Naive thymus-derived CD4-positive, alpha-beta T cell (primary cell): ENCODE measurements at regions not wholly inside any gene's neighbourhood (a gene's known extent, or its start where the extent isn't known, plus 50 kb on each side); places are given as distances from the start of the nearest gene placed in this dataset.
"Not testable (repeated sequence)": the region's sequence is repeated elsewhere in the genome, so short reads cannot be mapped to it uniquely, and the experiment has no call there.

Experiments
- ATAC-seq: fragments of 150-1000 bp; cut with Tn5 transposase; 2 replicates; pipeline ENCODE4 v1.10.0; 2021; ENCODE audit warnings: mild to moderate bottlenecking, moderate library complexity
- CTCF ChIA-PET: fragments of 350-600 bp; sonication (Branson Sonifier 250); formaldehyde crosslinking; loops from one replicate; lab custom pipeline; 2021; ENCODE audit warnings: antibody characterized with exemption; lab: Charles Lee
- POLR2A ChIA-PET: fragments of 350-600 bp; sonication (Branson Sonifier 250); formaldehyde crosslinking; loops from one replicate; lab custom pipeline; 2021; ENCODE audit warnings: antibody characterized with exemption, inconsistent platforms; lab: Charles Lee
- DNase-seq, 9 donors: peaks; one replicate each; pipeline versions ENCODE4 v3.0.0 to v3.0.0-alpha.2; 2020 to 2022; ENCODE audit warnings: mixed read lengths in 1 of 9
- H3K27ac ChIP-seq: one replicate; pipeline ENCODE4 v1.7.0; 2013; ENCODE audit warnings: mild to moderate bottlenecking, low read depth, low read length, moderate library complexity
- H3K27me3 ChIP-seq, 2 donors: one replicate each; pipeline ENCODE4 v1.7.0; 2013; ENCODE audit warnings: low read length in 2 of 2, mild to moderate bottlenecking in 2 of 2, moderate library complexity in 2 of 2; ENCODE audit not compliant: control insufficient read depth in 2 of 2, insufficient read depth in 2 of 2
- H3K36me3 ChIP-seq, 3 experiments: 1 replicate in 2 of 3; 2 replicates in 1 of 3; pipeline ENCODE4 v1.7.0; 2013; ENCODE audit warnings: low read length in 3 of 3, mild to moderate bottlenecking in 3 of 3, moderate library complexity in 1 of 3; ENCODE audit not compliant: insufficient read depth in 3 of 3, control insufficient read depth in 2 of 3
- H3K4me1 ChIP-seq, 2 donors: one replicate each; pipeline ENCODE4 v1.7.0; 2013; ENCODE audit warnings: low read length in 2 of 2, mild to moderate bottlenecking in 2 of 2, moderate library complexity in 1 of 2; ENCODE audit not compliant: control insufficient read depth in 2 of 2, insufficient read depth in 2 of 2
- H3K4me3 ChIP-seq: 2 replicates; pipeline ENCODE4 v1.7.0; 2013; ENCODE audit warnings: mild to moderate bottlenecking, low read length
- H3K9me3 ChIP-seq, 3 experiments: 1 replicate in 2 of 3; 2 replicates in 1 of 3; pipeline ENCODE4 v1.7.0; 2013; ENCODE audit warnings: low read length in 3 of 3; ENCODE audit not compliant: control insufficient read depth in 2 of 3
- H3K27ac Mint-ChIP-seq, 9 donors: one replicate each; pipeline ENCODE4 v1.8.0; 2020 to 2022; ENCODE audit warnings: mixed read lengths in 9 of 9, mild to moderate bottlenecking in 8 of 9, moderate library complexity in 5 of 9, inconsistent platforms in 2 of 9
- H3K27me3 Mint-ChIP-seq, 5 donors: one replicate each; pipeline ENCODE4 v1.8.0; 2021 to 2022; ENCODE audit warnings: mixed read lengths in 5 of 5, mild to moderate bottlenecking in 1 of 5
- H3K36me3 Mint-ChIP-seq, 5 donors: one replicate each; pipeline ENCODE4 v1.8.0; 2020 to 2022; ENCODE audit warnings: mixed read lengths in 5 of 5, mild to moderate bottlenecking in 3 of 5, inconsistent platforms in 1 of 5
- H3K4me1 Mint-ChIP-seq, 7 donors: one replicate each; pipeline ENCODE4 v1.8.0; 2020 to 2022; ENCODE audit warnings: mixed read lengths in 7 of 7, mild to moderate bottlenecking in 3 of 7, inconsistent platforms in 1 of 7
- H3K4me3 Mint-ChIP-seq, 10 donors: one replicate each; pipeline ENCODE4 v1.8.0; 2020 to 2022; ENCODE audit warnings: mild to moderate bottlenecking in 10 of 10, mixed read lengths in 10 of 10, moderate library complexity in 6 of 10, inconsistent platforms in 2 of 10
- H3K9me3 Mint-ChIP-seq, 11 donors: one replicate each; pipeline ENCODE4 v1.8.0; 2020 to 2022; ENCODE audit warnings: mixed read lengths in 11 of 11, mild to moderate bottlenecking in 4 of 11, inconsistent platforms in 1 of 11, moderate library complexity in 1 of 11
- intact Hi-C, 2 donors: fragments of 100-400 bp; cut with micrococcal nuclease; formaldehyde crosslinking; loops; one replicate each; pipeline ENCODE4 v1.15.1; 2023

DNA sequence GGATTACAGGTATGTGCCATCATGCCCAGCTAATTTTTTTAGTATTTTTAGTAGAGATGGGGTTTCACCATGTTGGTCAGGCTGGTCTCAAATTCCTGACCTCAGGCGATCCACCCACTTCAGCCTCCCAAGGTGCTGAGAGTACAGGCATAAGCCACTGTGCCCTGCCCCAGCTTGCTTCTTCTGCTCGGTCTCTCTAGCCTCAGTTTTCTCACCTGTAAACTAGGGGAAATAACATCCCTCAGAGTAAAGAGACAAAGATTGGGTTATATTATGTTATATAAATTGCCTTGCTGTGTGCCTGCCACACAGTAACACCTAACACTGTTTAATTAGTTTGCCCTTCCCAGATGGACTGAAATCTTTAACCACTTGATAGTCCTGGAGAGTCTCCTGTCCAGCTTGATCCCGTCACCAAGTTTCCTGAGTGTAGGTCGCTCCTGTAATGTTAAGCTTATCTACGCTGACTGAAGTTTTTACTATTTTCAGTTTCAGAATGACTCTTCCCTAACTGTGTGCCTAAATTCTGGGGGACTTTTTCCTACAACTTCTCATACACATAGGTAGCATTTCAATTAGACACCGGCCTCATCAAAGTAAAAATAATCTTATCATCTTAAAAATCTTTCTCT is 412.7 kb upstream of the TENM3 start:
- Mint-ChIP-seq H3K27ac (no peak overlapping the region), H3K36me3 (no peaks in the 10 kb centered on the region), H3K27me3 (no peaks in the 10 kb centered on the region), H3K9me3 (peaks cover 0 to 8% (median 3%) of the 10 kb centered on the region in 11 donors), H3K4me1 (no peaks in the 10 kb centered on the region), H3K4me3 (no peak overlapping the region)
- Histone ChIP-seq H3K4me3 (no peak overlapping the region), H3K27ac (no peak overlapping the region), H3K27me3 (no peaks in the 10 kb centered on the region), H3K9me3 (no peaks in the 10 kb centered on the region), H3K36me3 (no peaks in the 10 kb centered on the region), H3K4me1 (no peaks in the 10 kb centered on the region)
- ATAC-seq (no peak), DNase-seq (no peak)
- ChIA-PET POLR2A (no interaction called here), CTCF (no interaction called here)
- intact Hi-C loops: no loop called here

DNA sequence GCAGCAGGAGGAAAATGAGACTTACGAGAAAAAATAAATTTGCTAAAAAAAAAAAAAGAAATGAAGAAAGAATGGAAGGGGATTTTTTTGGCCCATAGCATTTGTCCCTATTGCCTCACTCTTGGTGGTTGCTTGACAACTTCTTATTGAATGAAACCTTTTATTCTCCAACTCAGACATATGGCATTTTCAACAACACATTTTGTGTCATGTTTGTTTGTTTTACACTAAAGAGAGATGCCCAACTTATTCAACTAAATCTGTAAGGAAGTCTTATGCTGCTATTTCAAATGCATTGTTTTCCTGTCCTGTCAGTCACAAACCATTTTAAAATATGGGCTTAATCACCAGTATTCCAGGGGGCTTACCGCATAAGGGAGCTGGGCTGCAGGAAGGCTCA is 409.1 kb upstream of the TENM3 start:
- CTCF ChIA-PET: no interaction called here
- no peak overlapping the region for H3K4me3 Mint-ChIP-seq
- no peaks in the 10 kb centered on the region for H3K9me3 ChIP-seq
- POLR2A ChIA-PET: no interaction called here
- H3K4me1 ChIP-seq: no peaks in the 10 kb centered on the region
- no peak for ATAC-seq
- peaks cover 0 to 7% (median 3%) of the 10 kb centered on the region in 11 donors for H3K9me3 Mint-ChIP-seq
- H3K27me3 Mint-ChIP-seq: no peaks in the 10 kb centered on the region
- intact Hi-C loops: no loop called here
- H3K36me3 Mint-ChIP-seq: no peaks in the 10 kb centered on the region
- DNase-seq: no peak
- H3K27ac ChIP-seq: no peak overlapping the region
- no peak overlapping the region for H3K4me3 ChIP-seq
- H3K27me3 ChIP-seq: no peaks in the 10 kb centered on the region
- H3K4me1 Mint-ChIP-seq: no peaks in the 10 kb centered on the region
- no peaks in the 10 kb centered on the region for H3K36me3 ChIP-seq
- H3K27ac Mint-ChIP-seq: no peak overlapping the region

DNA sequence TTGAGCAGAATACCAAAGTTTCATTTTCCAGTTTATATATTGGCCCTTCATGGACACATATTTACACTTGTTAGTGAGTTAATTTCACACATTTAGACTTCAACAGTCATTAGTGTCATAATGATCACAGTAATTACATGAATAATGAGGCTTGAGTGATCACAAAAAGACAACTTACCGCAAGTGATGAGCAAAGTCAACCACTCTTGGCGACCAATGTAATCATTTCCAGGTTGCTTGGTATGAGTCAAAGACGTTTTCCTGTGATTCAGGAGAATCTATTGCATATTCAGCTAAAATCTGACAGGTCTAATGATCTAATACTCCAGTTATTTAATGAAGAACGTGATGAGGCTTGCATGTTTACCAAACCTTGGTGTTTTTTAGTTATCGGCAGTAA is 407.9 kb upstream of the TENM3 start:
- ATAC-seq (no peak), DNase-seq (no peak)
- H3K9me3 Mint-ChIP-seq: peaks cover 0 to 12% (median 3%) of the 10 kb centered on the region in 11 donors
- H3K27ac Mint-ChIP-seq: no peak overlapping the region
- no peaks in the 10 kb centered on the region for H3K4me1 ChIP-seq
- no peaks in the 10 kb centered on the region for H3K27me3 ChIP-seq
- no peak overlapping the region for H3K4me3 ChIP-seq
- no peaks in the 10 kb centered on the region for H3K36me3 ChIP-seq
- ChIA-PET CTCF (no interaction called here), POLR2A (no interaction called here)
- no peak overlapping the region for H3K27ac ChIP-seq
- intact Hi-C loops: no loop called here
- no peaks in the 10 kb centered on the region for H3K36me3 Mint-ChIP-seq
- H3K9me3 ChIP-seq: no peaks in the 10 kb centered on the region
- no peaks in the 10 kb centered on the region for H3K27me3 Mint-ChIP-seq
- H3K4me1 Mint-ChIP-seq: no peaks in the 10 kb centered on the region
- H3K4me3 Mint-ChIP-seq: no peak overlapping the region

DNA sequence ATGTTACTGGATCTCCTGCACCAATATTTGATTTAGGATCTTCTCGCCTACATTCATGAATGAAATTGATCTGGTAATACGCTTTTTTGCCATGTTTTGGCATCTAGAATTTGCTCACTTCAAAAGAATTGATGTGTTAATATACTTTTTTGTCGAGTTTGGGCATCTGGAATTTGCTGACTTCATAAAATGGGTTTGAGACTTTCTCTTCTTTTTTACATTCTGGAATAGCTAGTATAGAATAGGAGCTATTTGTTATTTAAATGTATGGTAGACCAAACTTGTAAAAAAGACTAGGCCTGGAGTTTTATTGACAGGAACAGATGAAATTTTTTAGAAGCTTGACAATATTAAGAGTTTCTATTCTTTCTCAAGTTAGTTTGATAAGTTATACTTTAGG is 404.9 kb upstream of the TENM3 start:
- no peaks in the 10 kb centered on the region for H3K9me3 ChIP-seq
- Mint-ChIP-seq H3K27me3 (no peaks in the 10 kb centered on the region), H3K4me3 (no peak overlapping the region), H3K36me3 (no peaks in the 10 kb centered on the region), H3K4me1 (no peaks in the 10 kb centered on the region), H3K27ac (no peak overlapping the region), H3K9me3 (peaks cover 0 to 11% (median 3%) of the 10 kb centered on the region in 11 donors)
- CTCF ChIA-PET: no interaction called here
- H3K4me1 ChIP-seq: no peaks in the 10 kb centered on the region
- POLR2A ChIA-PET: no interaction called here
- no peaks in the 10 kb centered on the region for H3K36me3 ChIP-seq
- no peak overlapping the region for H3K4me3 ChIP-seq
- ATAC-seq (no peak), DNase-seq (no peak)
- no peak overlapping the region for H3K27ac ChIP-seq
- no peaks in the 10 kb centered on the region for H3K27me3 ChIP-seq
- intact Hi-C loops: no loop called here

DNA sequence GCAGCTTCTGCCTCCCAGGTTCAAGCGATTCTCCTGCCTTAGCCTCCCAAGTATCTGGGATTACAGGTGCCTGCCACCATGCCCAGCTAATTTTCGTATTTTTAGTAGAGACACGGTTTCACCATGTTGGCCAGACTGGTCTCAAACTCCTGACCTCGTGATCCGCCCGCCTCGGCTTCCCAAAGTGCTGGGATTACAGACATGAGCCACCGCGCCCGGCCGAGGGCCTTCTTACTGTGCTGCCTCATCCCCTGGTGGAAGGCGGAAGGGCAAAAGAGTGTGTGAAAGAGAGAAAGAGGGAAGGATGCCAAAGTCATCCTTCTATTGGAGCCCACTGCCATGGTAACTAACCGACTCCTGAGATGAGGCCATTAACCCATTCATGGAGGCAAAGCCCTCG is 399.4 kb upstream of the TENM3 start:
- ATAC-seq, H3K36me3 ChIP-seq, DNase-seq, H3K4me1 Mint-ChIP-seq, H3K36me3 Mint-ChIP-seq, H3K4me3 ChIP-seq, CTCF ChIA-PET, H3K27ac ChIP-seq, H3K9me3 ChIP-seq, H3K4me1 ChIP-seq, H3K27me3 ChIP-seq, intact Hi-C loops, POLR2A ChIA-PET, H3K27ac Mint-ChIP-seq, H3K27me3 Mint-ChIP-seq, H3K4me3 Mint-ChIP-seq: not testable (repeated sequence)
- peaks cover 0 to 13% (median 2%) of the 10 kb centered on the region in 11 donors for H3K9me3 Mint-ChIP-seq

DNA sequence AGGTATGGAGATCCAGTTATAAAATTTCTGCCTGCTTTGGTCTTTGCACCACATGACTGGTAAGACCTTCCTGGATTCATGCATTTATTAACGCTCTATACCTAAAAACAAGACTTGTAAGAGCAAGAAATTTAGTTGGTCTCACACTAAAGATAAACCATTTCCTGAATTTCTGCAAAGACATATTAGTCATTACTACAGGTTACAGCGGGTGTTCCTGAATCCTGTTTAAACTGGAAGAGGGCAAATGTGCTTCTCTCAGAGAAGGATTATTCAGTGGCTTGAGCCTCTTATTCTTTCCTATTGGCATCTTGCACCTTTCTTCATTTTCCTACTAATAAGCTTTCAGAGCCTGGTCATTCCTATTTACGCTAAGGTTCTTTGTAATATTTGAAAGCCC is 397.6 kb upstream of the TENM3 start:
- no peak overlapping the region for H3K27ac Mint-ChIP-seq
- POLR2A ChIA-PET: no interaction called here
- no peak for DNase-seq
- Histone ChIP-seq H3K4me3 (no peak overlapping the region), H3K27ac (no peak overlapping the region), H3K36me3 (no peaks in the 10 kb centered on the region), H3K4me1 (no peaks in the 10 kb centered on the region), H3K9me3 (no peaks in the 10 kb centered on the region), H3K27me3 (no peaks in the 10 kb centered on the region)
- no peak for ATAC-seq
- no peaks in the 10 kb centered on the region for H3K36me3 Mint-ChIP-seq
- CTCF ChIA-PET: no interaction called here
- H3K9me3 Mint-ChIP-seq: peaks cover 0 to 7% (median 0%) of the 10 kb centered on the region in 11 donors
- intact Hi-C loops: no loop called here
- H3K4me3 Mint-ChIP-seq: no peak overlapping the region
- H3K27me3 Mint-ChIP-seq: no peaks in the 10 kb centered on the region
- H3K4me1 Mint-ChIP-seq: no peaks in the 10 kb centered on the region

DNA sequence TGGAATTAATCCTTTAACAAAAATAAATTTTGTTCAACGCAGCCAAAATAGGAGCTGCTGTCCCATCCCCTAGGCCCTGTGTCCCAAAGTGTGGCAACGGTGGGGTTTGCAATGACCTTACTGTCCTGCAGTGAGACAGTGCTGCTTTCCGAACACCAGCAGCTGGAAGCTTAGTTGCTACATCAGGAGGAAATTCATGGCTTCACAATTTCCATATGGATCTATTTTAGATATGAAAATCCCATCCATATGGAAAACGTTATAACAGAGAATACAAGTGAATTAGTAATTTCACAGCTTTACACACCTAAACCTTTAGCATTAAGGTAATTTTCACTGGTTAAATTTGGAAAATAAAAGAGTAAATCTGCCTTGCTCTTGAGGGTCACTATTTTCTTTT is 396.3 kb upstream of the TENM3 start:
- intact Hi-C loops: no loop called here
- CTCF ChIA-PET: no interaction called here
- no peak for ATAC-seq
- Histone ChIP-seq H3K27me3 (no peaks in the 10 kb centered on the region), H3K4me3 (no peak overlapping the region), H3K27ac (no peak overlapping the region), H3K9me3 (no peaks in the 10 kb centered on the region), H3K4me1 (no peaks in the 10 kb centered on the region), H3K36me3 (no peaks in the 10 kb centered on the region)
- Mint-ChIP-seq H3K27ac (no peak overlapping the region), H3K9me3 (peaks cover 0 to 8% (median 4%) of the 10 kb centered on the region in 11 donors), H3K36me3 (no peaks in the 10 kb centered on the region), H3K27me3 (no peaks in the 10 kb centered on the region), H3K4me3 (no peak overlapping the region), H3K4me1 (no peaks in the 10 kb centered on the region)
- POLR2A ChIA-PET: no interaction called here
- no peak for DNase-seq
